HG03064 (cell line): ENCODE measurements at regions not wholly inside any gene's neighbourhood (a gene's known extent, or its start where the extent isn't known, plus 50 kb on each side); places are given as distances from the start of the nearest gene placed in this dataset.

Experiments
- ATAC-seq: cut with Tn5 transposase; IDR thresholded peaks from one replicate; pipeline ENCODE4 v1.9.1; 2021; ENCODE audit warnings: low read depth; ENCODE audit not compliant: unreplicated experiment

DNA sequence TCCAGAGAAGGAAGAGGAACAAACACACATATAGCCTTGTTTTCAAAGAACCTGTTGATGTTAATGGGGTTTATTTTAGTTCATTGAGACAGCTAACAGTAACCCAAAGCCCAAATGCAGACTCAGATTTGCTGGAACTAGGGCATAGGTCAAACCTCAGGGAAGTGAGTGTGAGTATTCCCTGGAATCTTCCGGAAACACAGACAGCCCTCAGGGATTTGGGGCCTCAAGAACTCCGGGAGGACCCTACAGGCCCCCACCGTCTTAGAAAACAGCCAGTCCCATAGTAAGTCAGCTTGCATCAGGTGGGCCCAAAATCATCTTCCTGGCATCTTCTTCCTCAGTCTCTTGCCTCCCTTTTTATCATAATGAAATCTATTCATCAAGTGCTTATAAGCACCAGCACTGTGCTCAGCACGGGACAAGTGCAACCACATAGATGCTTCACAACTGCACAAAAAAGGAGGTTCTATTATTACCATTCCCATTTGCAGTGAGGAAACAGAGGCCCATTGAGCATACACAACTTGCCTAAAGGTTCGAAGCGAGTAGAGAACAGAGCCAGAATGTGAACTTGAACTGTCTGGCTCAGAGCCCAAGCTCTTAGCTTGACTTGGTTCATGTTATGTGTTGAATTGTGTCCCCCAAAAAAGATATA lies 50.2 kb upstream of the BCL11A start:
- ATAC-seq: no peak

- ATAC-seq: no peak
These were observed 51.1 kb upstream of the BCL11A start for GRCh38 chr2:60604486-60605064.

- ATAC-seq: no peak
These were observed 52.4 kb upstream of the BCL11A start for GRCh38 chr2:60605866-60606265.

GRCh38 chr2:60608679-60609078 lies 55.2 kb upstream of the BCL11A start:
- no peak for ATAC-seq

GRCh38 chr2:60612033-60612432 lies 58.6 kb upstream of the BCL11A start:
- ATAC-seq: no peak

DNA sequence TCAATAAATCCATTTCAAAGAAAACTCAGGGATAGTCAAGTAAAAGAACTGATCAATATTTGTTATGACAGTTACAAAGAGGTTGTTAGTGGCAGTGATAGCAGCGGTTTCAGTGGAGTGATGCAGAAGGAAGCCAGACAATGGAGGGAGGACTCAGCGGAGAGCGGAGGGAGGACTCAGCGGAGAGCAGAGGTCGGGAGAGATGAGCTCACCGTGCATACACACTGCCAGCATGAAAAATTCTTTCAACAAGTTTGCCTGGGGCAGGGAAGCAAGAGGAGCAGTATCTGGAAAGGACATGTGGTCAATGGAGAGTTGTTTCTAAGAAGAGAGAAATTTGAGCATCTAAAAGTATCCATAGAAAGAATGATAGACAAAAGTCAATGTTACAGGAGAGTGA lies 60.9 kb upstream of the BCL11A start:
- no peak for ATAC-seq

DNA sequence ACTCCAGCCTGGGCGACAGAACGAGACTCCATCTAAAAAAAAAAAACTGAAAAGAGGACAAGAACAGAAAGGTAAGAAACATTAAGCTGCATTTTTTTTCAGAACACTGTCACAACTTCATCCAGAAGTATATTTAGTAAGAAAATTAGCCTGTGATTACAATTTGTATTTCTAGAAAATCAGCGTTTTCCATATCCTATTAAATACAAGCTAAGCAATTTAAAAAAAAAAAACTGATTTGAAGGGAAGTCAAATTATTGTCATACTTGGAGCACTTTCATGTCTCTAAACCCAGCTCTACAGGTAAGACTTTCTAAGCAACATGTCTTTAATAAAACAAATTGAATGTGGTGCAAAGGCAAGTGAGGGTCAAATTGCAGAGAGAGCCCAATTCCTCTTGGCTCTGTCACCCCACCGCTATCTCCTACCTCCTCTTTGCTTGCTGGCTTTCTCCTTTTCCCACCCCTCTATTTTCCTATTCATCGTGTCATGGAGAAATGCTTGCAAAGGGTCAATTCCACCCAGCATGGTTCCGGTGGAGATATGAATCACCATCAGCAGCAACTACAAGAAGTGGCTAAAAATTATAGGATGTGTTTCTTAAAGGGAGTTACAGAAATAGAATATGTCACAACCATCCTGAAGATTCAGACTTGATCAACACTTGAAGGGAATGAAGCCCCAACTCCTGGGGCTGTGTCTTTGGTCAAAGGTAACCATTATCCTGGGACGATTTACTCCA lies 68.4 kb upstream of the BCL11A start:
- no peak for ATAC-seq

DNA sequence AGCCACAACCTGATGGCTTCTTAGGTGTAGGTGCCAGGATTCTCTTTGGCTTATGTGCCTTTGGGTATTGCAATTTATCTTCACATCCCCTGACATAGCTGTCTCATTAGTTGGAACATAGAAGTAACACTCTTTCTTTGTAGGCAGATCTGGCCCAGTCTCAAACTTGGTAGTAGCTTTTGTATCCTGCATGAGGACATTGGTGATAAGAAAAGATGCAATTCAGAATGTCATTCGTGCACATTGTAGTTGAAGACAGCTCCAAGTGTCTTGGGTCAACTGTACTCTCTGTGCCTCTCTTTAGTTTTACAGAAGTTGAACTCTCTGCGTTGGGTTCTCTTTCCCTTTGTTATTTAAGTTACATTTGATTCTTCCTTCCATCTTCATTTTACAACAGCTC lies 69.6 kb upstream of the BCL11A start:
- ATAC-seq: no peak

DNA sequence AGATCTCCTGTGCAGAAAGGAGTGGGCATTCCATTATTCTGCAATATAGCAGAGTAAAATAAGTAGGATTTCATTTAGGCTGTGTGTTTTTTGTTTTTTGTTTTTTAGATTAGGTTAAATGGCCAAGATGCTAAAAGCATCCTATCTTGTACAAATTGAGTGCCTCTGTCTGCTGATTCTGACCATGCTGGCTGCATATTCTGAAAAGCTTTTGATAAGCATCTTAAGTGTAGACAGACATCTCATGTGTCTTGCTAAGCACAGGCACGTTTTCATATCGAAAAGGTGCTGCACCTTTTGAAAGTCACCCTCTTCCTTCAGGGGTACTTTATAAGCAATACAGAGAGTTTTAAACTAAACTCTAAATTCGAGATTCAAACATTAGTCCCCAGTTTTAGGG lies 74.0 kb upstream of the BCL11A start:
- ATAC-seq: no peak

- no peak for ATAC-seq
These were observed 74.6 kb upstream of the BCL11A start for GRCh38 chr2:60628026-60628425.

DNA sequence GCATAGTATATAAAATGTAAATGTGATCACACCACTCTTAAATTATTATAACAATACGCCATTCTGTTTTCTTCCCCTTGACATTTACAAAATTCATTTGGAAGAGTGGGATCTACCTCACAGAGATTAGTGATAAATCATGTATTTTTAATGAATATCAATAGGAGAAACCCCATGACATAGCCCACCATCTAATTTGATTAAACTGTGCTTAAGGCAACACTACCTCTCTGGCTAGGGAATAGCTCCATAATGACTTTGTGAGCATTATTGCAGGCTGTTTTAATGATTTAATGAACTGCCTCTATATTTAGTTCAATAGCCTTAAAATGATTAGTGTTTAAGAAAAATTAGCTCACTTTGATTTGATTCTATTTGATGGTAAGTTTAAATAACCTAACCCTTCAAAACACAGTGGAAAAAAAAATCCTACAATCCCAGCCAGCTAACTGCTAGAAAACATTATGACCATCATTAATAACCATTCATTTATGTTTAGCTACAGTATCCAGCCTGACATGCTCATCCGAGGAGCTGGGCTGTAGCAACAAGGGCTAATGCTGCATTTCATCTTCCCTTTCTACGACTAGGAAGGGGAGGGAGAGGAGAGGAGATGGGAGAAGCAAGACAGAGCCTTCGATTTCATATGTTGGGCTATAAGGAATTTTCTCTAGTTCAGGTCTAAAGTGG lies 75.3 kb upstream of the BCL11A start:
- no peak for ATAC-seq

DNA sequence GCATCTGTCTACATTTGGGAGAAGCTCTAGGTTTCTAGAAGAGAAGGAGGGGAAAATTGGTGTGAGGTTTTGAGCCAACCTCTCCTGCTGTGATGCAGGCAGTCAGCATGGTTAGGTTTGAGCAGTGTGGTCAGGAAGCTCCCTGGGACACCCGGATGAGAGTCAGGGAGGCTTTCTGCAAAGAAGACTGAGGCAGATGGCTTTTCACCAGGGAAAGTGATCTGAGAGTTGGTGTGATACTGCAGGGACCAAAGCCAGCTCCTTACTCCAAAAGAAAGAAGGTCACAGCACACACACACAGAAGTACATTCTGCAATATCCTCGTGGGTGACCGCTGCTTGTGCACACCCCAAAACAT lies 75.8 kb upstream of the BCL11A start:
- no peak for ATAC-seq

DNA sequence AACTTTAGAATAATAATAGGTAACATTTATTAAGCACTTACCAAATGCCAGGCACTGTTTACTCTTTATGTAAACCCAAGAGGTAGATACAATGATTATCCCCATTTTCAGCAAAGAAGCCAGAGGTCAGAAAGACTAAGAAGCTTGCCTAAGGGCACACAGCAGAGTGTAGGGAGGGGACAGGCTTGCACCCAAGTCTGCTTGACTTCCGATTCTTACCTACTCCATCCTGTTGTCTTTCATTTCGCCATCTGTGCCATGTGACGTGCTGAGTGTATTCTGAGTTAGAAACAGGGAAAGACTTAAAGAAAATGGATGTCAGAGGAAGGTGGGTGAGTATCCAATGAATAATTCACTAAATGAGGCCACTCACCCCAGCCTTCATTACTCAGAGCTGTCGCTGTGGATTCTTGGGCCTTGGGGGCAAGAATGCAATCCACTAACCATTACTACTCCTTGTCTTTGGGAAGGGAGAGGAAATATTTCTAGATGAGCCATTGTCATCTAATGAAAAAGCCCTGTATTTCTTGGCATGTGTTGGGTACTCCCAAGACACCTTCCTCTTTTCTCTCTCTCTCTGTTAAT lies 76.4 kb upstream of the BCL11A start:
- no peak for ATAC-seq

GRCh38 chr2:60633615-60634014 lies 80.2 kb upstream of the BCL11A start:
- ATAC-seq: no peak

DNA sequence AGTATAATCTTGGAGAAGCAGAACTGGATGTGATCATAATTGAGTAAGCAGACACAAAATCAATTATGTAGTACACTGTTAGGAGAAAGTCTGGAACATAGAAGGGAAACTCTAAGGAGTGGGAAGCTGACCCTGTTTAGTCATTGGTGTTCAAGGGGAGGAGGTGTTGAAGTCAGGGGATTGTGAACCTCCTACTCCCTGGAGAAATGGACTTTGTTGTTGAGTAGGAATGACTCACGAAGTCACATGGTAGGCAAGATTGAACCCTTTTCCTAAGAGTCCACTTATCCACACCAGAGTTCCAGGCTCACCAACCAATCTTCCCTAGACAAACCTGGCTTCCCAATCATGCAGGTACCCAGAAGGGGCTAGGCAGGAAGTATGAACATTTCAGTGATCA lies 81.0 kb upstream of the BCL11A start:
- ATAC-seq: no peak

DNA sequence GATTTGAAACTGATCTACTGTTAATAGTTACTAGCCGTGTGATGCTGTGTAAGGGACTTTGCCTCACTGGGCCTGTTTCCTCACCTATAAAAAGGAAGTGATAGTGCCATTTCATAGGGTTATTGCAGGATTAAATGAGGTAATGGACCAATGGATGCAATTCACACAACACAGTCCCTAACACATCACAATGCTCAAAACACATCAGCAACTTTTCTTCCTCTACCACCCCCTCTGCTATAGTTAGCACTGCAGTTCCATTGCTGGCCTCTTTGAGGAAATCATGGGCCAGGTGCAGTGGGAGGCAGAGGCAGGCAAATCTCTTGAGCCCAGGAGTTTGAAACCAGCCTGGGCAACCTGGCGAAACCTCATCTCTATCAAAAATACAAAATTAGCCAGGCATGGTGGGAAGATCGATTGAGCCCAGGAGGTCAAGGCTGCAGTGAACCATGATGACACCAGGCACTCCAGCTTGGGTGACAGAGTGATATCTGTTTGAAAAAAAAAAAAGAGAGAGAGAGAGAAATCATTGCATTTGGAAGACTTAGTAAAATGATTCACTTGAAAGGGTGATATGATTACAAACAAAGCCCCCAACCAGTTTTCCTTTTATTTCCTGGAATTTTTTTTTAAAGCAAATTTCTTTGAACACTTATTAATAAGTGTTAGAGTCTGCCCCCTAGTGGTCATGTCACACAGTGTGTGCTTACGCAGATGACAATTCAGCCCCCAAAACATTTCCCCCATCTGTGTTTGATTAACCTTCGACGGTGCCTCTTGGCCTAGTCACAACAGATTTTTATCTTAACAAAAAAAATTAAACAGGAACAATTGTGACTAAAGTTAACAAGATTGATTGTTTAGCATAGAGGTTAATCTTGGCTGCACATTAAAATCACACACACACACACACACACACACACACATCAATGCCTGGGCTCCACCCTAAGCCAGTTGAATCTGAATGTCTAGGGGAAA lies 88.6 kb upstream of the BCL11A start:
- ATAC-seq: no peak

DNA sequence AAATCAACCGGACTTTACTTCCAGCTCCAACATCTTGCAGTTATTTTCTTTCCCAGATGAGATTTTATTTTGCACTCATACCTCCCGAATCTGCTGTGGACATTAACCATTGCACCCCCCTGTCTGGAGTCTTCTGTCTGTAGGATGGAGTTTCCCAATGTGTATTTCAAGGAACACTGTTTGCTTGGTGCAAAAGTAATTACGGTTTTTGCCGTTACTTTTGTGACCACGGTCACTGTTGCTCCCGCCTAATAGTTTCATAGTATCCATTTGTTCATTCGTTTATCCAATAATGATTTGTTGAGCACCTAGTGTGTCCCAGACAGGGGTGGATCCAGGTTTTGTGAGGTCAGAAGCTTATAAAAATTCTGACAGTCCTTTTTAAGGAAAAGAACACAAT lies 90.3 kb upstream of the BCL11A start:
- no peak for ATAC-seq

DNA sequence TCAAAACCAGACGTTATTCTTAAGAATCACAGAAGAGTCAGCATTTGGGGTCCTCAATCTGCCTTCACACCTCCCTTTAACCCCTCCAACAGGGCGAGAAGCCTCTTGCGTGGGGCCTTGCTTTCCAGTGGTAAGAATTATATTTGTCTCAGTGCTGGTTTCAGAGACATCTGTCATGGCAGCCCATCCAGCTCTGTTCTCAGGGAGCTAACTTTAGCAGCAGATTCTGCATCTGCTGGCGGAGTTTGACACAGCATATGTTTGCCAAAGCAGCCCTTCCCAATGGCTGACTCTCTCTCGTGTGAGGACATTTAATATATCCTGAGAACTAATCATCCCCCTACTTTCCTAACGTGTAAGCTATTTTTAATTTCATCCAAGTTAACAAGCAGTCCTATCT lies 91.5 kb upstream of the BCL11A start:
- ATAC-seq: no peak

- ATAC-seq: no peak
These were observed 94.7 kb upstream of the BCL11A start for GRCh38 chr2:60648191-60648590.

DNA sequence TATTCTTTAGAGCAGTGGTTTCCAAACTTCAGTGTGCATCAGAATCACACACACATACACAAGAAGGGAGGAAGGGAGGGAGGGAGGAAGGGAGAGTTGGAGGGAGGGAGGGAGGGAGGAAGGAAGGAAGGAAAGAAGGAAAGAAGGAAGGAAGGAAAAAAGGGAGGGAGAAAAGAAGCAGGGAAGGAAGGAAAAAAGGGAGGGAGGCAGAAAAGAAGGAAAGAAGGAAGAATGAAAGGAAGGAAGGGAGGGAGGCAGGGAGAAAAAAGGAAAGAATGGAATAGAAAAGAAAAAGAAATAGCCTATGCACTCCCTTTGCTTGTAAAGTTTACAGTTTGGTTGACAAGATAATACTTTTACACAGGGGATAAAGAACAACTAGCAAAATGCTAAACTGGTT lies 96.3 kb upstream of the BCL11A start:
- no peak for ATAC-seq
